KBM-7 (cell line): ENCODE measurements at regions not wholly inside any gene's neighbourhood (a gene's known extent, or its start where the extent isn't known, plus 50 kb on each side); places are given as distances from the start of the nearest gene placed in this dataset.
A peak's percentile ranks its signal among the peaks of the same experiment; 100 is the strongest.

Experiments used
- DNase-seq: peaks from one replicate; pipeline ENCODE4 v3.0.0-alpha.2; 2015
- in situ Hi-C: fragments of 300-500 bp; cut with MboI; formaldehyde crosslinking; loops from 2 replicates; pipeline ENCODE4 v1.14.3; 2020; ENCODE audit warnings: low sequenced_read_pairs, low pct_unique_long_range_greater_than_20kb, mixed read lengths

DNA sequence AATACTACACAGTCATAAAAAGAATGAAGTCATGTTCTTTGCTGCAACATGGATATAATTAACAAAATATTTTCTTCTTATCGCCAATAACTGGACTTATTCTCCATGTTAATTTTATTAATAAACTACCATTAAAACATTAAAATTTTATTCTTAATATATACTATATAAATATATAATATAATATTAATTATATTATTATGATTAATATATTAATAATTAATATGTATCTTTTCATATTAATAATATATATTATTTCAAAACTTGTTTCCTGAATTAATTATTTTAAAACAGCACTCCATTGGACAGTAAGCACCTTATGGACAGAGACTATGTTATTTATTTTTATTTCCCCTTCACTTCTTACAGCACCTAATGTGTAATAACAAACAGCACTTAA is 182.8 kb downstream of the ARL4A start:
- DNase-seq, result no peak
- in situ Hi-C loops, result no loop called here

DNA sequence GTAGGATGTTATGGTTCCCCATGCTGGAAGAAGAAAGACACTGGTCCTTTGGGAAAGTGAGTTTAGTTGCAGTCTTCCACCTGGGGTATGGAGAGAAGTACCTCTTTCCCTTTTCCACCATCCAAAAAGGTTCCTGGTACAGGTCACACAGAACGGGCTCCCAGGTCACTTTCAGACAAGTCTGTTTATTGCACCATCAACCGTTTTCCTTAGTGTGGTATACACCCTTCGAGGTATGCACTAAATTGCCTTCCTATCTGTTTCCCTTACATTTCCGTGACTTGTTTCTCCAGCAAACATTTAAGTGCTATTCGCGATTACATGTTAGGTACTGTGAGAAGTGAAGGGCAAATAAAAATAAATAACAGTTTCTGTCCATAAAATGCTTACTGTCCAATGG is 185.1 kb downstream of the ARL4A start:
- DNase-seq, result no peak
- in situ Hi-C loops, result no loop called here

DNA sequence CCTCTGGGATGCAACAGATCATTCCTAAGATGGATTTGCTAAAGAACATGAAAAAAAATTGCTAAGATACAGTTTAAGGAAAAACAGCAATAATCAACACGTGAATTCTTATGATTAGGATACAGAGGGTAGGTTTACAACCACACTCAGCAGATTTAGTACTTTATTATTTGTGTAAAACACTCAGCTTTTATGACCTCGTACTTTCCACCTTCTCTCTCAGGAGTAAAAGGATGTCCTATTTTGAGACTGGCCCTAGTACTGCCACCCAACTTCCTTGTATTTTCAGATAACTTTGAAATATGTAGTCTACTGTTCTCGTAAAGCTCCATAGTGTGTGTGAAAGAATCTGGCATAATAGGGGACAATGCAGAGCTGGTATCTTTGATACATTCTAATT is 186.1 kb downstream of the ARL4A start:
- in situ Hi-C loops, result no loop called here
- no peak for DNase-seq

DNA sequence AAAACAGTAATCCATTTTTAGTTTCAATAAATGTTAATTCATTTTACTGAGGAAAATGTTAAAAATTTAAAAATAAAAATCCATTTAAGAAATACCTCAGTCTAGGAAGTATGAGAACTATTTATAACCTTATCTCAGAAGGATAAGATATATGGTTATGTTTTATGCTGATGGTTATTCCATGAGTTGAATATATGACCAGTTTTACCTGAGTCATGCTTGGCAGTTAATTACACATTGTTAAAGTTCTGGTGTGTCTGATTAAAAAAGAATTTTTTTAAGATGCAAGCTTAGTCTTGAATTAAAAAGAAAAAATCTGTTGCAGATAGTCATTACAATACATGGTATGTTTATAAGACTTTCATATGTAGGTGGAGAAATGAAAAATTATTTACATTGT is 191.7 kb downstream of the ARL4A start:
- no peak for DNase-seq
- in situ Hi-C loops, result no loop called here

DNA sequence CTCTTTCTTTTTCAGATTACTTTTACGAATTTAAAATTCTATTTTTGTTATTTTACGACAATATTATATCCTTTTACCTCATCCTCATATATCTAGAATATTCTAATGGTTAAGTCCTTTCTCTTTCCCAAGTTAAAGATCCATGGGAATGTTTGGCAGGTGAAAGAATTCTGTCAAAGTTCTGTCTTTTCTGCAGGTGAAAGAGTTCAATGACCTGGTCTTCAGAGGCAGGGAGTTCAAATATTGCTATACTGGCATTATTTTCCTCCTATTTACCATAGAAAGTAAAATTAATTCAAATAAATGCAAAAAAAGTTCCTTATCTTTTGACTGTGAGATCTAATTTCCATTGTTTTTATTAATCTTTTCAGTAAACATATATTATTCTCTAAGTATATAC is 194.3 kb downstream of the ARL4A start:
- DNase-seq, result no peak
- in situ Hi-C loops, result no loop called here

DNA sequence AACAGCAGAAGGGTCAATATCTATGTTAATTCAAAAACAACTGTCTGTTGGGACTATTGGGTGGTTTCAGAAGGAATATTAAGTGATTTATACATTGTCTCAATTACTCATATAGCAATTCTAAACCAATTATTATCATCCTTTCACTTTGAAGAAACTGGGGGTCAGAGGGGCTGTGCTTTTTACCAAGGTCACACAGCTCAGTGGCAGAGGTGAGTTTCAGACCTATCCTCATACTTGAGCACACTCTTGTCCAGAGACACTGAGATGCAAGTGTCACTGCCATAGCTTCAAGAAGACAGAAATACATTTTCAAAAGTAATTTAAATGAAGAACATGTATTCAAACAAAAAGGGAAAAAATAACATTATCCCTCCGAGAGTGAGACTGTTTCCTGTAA is 195.3 kb downstream of the ARL4A start:
- no peak for DNase-seq
- in situ Hi-C loops, result no loop called here

DNA sequence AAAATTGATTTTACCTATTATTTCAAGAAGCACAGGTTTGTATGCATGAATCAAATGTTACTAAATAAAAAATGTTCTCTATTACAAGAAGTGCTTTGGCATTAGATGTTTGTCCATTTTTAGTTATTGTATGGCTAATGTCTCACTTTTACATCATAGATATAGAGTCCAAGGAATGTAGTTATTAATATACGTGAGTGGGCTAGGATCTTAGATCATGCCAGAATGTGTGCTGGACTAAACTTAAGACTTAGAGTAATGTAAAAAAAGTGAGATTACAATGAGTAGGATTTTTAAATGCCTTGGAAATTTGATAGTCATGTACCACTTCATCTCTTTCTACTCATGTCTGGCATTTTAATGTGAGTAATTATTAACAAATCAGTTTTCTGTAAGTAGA is 196.6 kb downstream of the ARL4A start:
- in situ Hi-C loops, result no loop called here
- no peak for DNase-seq

DNA sequence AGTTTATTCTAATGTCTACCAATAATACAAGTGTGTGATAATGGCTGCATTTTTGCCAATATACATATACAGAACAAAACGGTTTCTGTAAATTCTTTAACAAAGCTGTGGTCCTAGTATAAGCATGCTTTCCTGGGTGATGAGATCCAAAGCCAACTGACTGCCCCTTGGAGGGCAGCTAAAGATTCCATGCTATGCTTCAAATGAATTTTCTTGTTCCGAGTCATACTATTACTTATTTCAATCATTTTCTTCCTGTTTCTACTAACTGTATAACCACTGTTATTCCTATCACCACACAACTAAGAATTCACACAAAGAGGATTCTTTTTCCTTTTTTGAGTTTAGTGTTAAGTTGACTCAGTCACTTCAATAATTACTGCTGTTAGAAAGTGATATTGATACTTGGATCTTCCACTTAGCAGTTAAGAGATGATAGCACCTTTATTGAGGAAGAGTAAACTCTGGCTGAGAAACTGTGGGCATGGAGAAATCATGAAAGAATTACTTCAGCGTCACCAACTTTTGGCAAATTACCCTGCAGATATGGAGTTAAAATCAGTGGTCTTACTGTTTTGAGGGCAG is 197.5 kb downstream of the ARL4A start:
- no peak for DNase-seq
- in situ Hi-C loops, result no loop called here

DNA sequence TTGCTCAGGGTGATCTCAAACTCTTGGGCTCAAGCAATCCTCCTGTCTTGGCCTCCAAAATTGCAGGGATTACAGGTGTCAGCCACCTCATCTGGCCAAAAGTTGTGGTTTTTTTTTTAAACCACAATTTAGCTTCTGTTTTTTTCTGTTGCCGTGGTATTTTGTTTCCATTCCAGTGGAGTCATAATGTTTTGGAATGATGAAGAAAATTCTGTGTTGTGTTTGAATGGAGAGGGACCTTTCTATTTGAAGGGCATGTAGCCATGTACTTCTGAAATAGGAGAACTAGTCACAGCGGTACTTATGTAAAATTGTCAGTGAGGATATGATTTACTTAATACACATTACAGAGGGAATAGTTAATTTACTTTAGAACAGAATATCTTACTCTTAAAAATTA is 201.3 kb downstream of the ARL4A start:
- in situ Hi-C loops, result no loop called here

DNA sequence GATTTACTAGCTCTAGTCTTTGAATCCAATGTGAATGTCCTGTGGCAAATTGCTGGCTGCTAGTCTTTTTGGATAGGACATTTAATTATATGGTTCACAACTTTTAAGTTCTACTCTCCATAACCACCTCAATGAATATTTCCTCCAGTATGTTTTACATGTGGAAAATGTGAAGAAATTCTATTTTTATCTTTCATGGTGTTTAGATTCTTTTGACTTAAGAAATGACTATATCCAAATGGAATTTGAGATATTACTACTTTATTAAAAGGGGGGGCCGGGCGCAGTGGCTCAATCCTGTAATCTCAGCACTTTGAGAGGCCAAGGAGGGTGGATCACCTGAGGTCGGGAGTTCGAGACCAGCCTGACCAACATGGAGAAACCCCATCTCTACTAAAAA is 202.0 kb downstream of the ARL4A start:
- in situ Hi-C loops, result no loop called here
- DNase-seq, result no peak

More for the DNA sequence above, 201.3 kb downstream of the ARL4A start:
- peak; percentile 49 for DNase-seq

DNA sequence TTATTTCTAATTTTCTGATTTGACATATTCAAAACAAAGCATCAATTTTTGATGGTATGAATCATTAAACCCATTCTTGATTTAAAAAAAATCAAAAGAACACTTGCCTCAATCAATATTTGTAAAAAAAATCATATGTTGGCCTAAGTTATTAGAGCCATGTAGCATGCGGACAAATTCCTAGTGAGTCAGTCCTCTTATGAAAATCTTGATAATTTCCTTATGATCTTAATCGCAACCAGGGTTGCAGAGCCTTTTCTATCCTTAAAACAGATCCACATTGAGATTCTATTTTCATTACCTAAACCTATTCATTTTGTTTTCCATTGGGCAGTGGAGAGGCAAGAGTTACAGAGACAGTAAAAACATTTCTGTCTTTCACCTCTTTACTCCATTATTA is 203.2 kb downstream of the ARL4A start:
- in situ Hi-C loops, result no loop called here

DNA sequence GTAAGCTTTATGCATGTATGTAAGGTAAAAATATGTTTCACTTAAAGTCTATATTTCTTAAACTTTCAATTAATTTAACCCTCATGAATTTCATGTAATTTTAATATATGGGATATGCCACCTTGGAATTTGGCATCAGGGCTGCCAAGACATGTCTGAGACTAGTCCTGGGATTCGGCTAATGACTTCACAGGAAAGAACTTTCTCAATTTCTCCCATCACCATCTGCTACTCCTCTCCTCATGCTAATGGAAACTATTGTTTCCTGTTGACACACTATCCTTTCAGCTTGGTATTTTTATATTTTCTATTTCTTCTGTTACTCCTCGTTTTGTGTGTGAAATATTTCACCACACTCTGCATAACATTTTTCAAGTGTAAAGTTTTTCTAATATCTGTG is 205.9 kb downstream of the ARL4A start:
- in situ Hi-C loops, result no loop called here
- no peak for DNase-seq

More for the DNA sequence above, 203.2 kb downstream of the ARL4A start:
- DNase-seq, result no peak

DNA sequence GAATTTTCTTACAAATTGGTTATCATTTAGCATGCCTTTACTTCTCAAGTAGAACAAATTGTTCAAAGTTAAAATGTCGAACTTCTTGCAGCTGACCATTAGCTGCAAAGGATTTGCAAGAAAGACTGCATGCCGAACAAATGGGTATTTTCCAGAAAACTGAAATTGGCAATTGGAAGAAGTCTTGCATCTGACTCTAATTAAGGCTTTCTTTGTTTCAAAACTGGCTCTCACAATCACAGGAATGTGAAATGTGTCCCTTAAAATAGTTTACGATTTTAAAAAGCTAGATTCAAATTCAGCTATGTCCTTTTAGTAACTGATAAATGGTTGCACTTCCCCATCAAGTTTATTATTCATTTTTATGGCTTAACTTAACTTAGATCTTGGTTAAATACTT is 207.9 kb downstream of the ARL4A start:
- in situ Hi-C loops, result no loop called here

DNA sequence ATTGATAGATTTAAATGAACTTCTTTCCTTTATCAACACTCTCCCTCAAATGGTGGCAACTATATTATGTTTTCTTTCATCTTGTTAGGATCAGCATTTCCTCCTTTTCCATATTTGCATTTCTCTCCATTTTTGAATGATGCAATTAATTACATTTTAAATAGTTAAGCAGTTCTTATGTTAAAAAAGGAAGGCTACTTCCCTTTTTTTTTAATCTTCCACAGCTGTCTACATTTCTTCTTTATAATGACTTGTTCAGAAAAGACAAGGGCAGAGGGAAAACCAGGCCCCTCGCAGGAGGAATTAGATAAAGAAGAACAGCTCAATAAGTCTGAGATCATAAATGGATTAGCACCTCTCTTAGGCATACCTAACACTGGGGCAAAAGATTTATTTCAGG is 208.9 kb downstream of the ARL4A start:
- peak; percentile 58 for DNase-seq
- in situ Hi-C loops, result no loop called here

More for the DNA sequence above, 207.9 kb downstream of the ARL4A start:
- no peak for DNase-seq

DNA sequence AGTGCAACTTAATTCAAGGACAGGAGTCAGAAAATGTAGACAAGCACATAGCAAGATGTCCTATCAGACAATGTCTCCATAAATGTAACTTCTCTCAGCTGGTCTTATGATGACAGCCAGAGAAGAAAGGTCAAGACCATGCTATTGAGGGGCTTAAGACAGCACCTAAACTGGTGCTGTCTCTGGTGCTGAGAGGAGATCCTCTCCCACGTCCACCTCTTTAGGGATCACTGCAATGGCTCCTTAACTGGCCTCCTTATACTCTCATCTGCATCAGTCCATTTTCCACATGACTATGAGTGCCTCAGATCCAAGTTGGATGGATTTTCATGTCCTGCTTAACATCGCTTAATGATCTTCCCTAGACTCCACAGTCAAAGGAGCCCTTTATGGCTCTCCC is 210.6 kb downstream of the ARL4A start:
- in situ Hi-C loops, result no loop called here
- no peak for DNase-seq

DNA sequence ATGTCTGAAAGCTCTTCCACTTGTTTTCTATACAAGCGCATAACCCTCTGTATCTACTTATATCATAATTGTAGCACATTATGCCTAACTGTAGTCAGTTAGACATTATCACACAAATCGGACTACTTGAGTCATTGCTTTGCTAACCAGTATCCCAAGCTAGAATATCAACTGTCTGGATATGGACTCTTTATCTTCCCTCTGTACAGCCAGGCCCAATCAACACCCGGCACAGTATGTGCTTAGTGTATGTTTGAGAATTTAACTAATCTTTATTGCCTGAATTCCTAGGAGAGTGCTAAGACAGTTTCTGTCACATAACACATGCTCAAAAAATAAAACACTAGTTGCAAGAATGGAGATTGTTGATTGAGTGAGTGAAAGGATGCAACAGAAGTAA is 211.2 kb downstream of the ARL4A start:
- in situ Hi-C loops, result no loop called here
- DNase-seq, result no peak

DNA sequence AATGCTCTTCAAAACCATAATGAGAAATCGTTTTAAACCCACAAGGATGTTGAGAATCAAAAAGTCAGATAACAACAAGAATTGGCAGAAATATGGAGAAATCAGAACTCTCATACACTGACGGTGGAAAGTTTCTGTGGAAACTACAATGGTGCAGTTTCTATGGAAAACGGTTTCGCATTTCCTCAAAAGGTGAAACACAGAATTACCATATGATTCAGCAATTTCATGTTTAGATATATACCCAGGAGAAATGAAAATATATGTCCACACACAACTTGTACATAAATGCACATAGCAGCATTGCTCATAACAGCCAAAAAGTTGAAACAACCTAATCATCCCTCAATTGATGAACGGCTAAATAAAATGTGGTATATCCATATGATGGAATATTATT is 218.2 kb downstream of the ARL4A start:
- no peak for DNase-seq
- in situ Hi-C loops, result no loop called here

DNA sequence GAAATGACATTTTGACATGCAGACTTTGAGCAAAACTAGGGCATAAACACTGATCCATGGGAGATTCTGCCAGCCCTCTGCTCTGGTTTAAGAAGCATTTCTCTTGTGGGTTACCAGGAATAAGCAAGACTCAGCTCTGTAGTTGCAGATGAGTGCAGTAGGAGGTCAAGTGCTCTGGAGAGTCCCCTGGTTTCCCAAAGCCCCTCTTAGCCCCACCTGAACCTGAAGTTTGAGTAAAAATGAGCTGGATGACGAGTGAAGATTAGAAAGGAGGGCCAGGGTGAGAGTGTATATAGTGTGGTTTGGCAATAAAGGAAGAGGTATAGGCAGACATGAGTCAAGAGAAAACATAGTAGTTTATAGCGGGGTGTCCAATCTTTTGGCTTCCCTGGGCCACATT is 220.3 kb downstream of the ARL4A start:
- in situ Hi-C loops, result no loop called here
- DNase-seq, result no peak

DNA sequence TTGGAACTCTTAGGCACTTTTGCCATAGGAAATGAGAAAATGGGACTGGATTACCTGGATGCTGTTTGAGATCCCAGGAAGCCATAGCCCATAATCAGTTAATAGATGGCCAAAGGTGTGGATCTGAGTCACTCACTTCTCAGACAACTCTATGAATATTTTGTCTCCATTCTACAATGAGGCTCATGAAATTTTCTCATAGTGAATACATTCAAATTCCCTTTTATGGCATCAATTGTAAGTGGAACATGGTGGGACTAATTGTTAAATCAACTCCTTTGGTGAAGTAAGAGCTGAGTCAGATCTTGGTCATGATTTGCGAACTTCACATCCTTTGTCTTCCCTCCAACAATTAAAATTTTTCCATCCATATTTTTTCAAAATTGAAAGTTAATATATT is 222.1 kb downstream of the ARL4A start:
- in situ Hi-C loops, result no loop called here

DNA sequence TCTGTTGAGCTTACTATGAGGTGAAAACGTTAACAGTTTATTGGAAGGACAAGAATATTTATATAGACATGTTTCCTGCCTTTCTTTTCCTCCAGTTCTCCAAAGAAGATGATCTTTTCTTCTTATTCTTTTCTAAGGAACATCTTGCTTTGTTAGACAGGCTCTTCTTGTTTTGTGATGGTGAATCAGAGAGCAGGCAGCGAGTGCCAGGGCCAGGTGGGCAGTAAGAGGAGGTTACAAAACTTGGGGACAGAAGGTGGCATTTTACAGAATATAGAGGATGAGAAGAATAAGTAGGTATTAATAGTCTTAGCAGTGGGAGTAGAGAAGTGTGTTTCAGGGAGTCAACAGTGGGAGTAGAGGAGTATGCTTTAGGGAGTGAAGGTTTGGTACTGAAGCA is 223.6 kb downstream of the ARL4A start:
- no peak for DNase-seq
- in situ Hi-C loops, result no loop called here

More for the DNA sequence above, 222.1 kb downstream of the ARL4A start:
- no peak for DNase-seq

DNA sequence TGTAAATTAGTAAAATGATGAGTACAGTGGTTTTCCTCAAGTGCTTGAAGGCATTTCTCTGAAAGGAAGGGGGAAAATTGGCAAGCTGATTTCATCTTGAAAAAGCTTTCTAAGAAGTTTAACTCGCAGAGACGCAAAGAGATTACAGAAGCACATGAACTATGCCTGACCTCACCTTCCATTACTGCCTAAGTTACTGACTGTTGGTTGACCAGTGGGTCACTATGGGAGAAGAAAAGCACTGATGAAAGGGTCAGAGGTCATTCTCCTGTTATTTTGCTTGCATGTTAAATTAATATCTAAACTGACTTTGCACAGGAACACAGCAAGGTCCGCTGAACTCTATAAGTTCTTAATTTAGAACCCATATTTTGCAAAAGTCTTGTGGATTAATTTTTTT is 225.6 kb downstream of the ARL4A start:
- DNase-seq, result no peak

DNA sequence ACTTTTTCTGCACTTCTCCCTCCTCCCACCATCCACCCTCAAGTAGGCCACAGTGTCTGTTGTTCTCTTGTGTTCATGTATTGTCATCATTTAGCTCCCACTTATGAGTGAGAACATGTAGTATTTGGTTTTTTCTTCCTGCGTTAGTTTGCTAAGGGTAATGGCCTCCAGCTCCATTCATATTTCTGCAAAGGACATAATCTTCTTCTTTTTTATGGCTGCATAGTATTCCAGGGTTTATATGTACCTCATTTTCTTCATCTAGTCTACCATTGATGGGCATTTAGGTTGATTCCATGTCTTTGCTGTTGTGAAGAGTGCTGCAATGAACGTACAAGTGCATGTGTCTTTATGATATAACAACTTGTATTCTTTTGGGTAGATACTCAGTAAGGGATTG is 230.4 kb downstream of the ARL4A start:
- in situ Hi-C loops, result no loop called here
- no peak for DNase-seq

More for the DNA sequence above, 225.6 kb downstream of the ARL4A start:
- in situ Hi-C loops, result no loop called here
